ENCODE measurements at regions not wholly inside any gene's neighbourhood (a gene's known extent, or its start where the extent isn't known, plus 50 kb on each side); places are given as distances from the start of the nearest gene placed in this dataset.

DNA sequence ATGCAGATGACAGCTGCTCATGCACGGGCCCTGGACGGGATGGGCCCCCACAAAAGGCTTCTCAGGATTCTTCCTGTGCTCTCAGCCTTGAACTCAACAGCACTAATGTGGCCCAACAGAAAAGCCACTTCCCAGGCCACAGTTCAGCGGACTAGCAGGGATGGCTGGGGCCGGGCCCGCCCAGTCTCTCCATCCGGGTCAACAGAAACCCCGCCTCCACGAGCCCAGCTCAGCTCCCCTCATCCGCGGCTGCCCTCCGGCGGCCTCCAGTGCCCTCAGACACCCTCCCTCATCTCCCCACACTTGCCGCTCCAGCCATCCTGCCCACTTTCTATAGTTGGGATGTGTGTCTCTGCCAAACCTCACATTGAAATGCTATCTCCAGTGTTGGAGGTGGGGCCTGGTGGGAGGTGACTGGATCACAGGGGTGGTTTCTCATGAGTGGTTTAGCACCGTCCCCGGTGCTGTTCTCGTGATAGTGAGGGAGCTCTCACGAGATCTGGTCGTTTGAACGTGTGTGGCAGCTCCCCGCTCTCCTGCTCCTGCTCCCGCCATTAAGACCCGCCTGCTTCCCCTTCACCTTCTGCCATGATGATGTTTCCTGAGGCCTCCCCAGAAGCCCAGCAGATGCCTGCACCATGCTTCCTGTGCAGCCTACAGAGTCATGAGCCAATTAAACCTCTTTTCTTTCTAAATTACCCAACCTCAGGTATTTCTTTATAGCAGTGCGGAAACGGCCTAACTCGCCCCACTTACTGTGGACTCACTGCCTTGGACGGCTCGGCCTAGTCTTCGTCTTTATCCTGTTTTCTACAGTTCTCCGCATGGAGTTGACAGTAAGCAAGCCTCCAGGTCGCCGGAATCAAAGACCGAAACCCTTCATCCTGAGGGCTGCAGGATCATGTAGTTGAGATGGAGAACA, 169.9 kb upstream of the RNF32 start:
- Histone ChIP-seq H3K4me1 (peaks cover 0 to 6% (median 4%) of the 10 kb centered on the region in 4 donors), H3K27me3 (no peaks in the 10 kb centered on the region), H3K4me3 (no peak overlapping the region), H3K27ac (no peak overlapping the region), H3K36me3 (no peaks in the 10 kb centered on the region), H3K9me3 (no peaks in the 10 kb centered on the region)
- no peak for DNase-seq
- TF ChIP-seq, protein P1, sequence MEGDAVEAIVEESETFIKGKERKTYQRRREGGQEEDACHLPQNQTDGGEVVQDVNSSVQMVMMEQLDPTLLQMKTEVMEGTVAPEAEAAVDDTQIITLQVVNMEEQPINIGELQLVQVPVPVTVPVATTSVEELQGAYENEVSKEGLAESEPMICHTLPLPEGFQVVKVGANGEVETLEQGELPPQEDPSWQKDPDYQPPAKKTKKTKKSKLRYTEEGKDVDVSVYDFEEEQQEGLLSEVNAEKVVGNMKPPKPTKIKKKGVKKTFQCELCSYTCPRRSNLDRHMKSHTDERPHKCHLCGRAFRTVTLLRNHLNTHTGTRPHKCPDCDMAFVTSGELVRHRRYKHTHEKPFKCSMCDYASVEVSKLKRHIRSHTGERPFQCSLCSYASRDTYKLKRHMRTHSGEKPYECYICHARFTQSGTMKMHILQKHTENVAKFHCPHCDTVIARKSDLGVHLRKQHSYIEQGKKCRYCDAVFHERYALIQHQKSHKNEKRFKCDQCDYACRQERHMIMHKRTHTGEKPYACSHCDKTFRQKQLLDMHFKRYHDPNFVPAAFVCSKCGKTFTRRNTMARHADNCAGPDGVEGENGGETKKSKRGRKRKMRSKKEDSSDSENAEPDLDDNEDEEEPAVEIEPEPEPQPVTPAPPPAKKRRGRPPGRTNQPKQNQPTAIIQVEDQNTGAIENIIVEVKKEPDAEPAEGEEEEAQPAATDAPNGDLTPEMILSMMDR (IDR thresholded peaks at IDR 0.05) = no peak
- intact Hi-C loops (cut with DNase I; ENCODE audit: low total_unique reads) = no loop called here

GRCh38 chr7:156466955-156467625, 173.5 kb upstream of the RNF32 start:
- TF ChIP-seq, protein P1 (IDR thresholded peaks at IDR 0.05) = no peak
- Histone ChIP-seq H3K27me3 (peaks cover 0 to 3% of the 10 kb centered on the region in 2 donors), H3K4me3 (no peak overlapping the region), H3K4me1 (no peaks in the 10 kb centered on the region), H3K36me3 (no peaks in the 10 kb centered on the region), H3K27ac (no peak overlapping the region), H3K9me3 (no peaks in the 10 kb centered on the region)
- intact Hi-C loops (cut with DNase I; ENCODE audit: low total_unique reads) = no loop called here
- no peak for DNase-seq

DNA sequence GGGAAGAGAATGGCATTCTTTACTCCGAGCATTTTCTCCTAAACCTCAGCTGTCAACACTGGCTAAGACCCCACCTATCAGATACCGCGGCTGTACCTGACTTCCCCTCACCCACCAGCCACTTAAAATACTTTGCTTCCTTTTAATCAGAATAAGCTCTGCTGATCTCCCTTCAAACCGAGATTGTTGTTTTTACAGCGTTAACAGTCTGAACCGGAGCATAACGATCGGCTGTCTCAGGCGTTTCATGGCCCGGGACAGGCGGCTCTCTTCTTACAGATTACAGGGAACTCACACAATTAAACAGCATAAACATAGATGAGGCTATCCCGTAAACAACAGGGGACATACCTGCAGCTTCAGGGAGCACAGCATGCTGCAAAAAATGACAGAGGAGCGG, 174.3 kb upstream of the RNF32 start:
- Histone ChIP-seq H3K27ac (no peak overlapping the region), H3K27me3 (peaks cover 0 to 3% of the 10 kb centered on the region in 2 donors), H3K4me3 (no peak overlapping the region), H3K36me3 (no peaks in the 10 kb centered on the region), H3K4me1 (no peaks in the 10 kb centered on the region), H3K9me3 (no peaks in the 10 kb centered on the region)
- DNase-seq = no peak
- TF ChIP-seq, protein P1 (IDR thresholded peaks at IDR 0.05) = no peak
- intact Hi-C loops (cut with DNase I; ENCODE audit: low total_unique reads) = no loop called here

- no peak overlapping the region for H3K4me3 ChIP-seq
- DNase-seq = no peak
- no peaks in the 10 kb centered on the region for H3K4me1 ChIP-seq
- H3K27me3 ChIP-seq = peaks cover 0 to 3% of the 10 kb centered on the region in 2 donors
- H3K36me3 ChIP-seq = no peaks in the 10 kb centered on the region
- no peak overlapping the region for H3K27ac ChIP-seq
- intact Hi-C loops (cut with DNase I; ENCODE audit: low total_unique reads) = no loop called here
- TF ChIP-seq, protein P1 (IDR thresholded peaks at IDR 0.05) = no peak
- H3K9me3 ChIP-seq = no peaks in the 10 kb centered on the region
These were observed 175.4 kb upstream of the RNF32 start for GRCh38 chr7:156465186-156465585.

DNA sequence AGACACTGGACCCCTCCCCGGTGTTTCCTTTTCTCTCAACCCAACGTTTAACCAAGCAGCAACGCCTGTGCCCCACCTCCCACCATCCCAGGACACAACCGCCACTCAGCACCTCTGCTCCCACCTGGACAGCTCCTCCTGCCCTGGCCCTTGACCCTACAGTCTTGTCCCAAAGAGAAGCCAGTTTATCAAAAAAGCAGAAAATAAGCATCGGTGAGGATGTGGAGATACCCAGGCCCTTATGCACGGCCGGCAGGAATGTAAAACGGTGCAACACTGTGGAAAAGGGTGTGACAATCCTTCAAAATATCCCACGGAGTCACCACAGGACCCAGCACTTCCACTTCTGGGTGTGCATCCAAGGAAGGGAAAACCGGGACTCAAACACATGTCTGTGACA, 176.2 kb upstream of the RNF32 start:
- Histone ChIP-seq H3K9me3 (no peaks in the 10 kb centered on the region), H3K4me3 (no peak overlapping the region), H3K27ac (no peak overlapping the region), H3K4me1 (no peaks in the 10 kb centered on the region), H3K27me3 (peaks cover 0 to 3% of the 10 kb centered on the region in 2 donors), H3K36me3 (no peaks in the 10 kb centered on the region)
- TF ChIP-seq, protein P1 (IDR thresholded peaks at IDR 0.05) = no peak
- intact Hi-C loops (cut with DNase I; ENCODE audit: low total_unique reads) = no loop called here
- DNase-seq = no peak
